Suprapubic skin (tissue), 4 donors: ENCODE measurements at regions not wholly inside any gene's neighbourhood (a gene's known extent, or its start where the extent isn't known, plus 50 kb on each side); places are given as distances from the start of the nearest gene placed in this dataset.

Source experiments
- DNase-seq, 2 donors: peaks; one replicate each; pipeline ENCODE4 v3.0.0-alpha.2; 2019; ENCODE audit warnings: low spot score in 2 of 2
- H3K27ac ChIP-seq: fragments of 200-600 bp; sonication (generic); one replicate; pipeline ENCODE4 v1.5.1; 2019
- H3K27me3 ChIP-seq: fragments of 200-600 bp; sonication (generic); one replicate; pipeline ENCODE4 v1.5.1; 2019
- H3K36me3 ChIP-seq: fragments of 200-600 bp; sonication (generic); one replicate; pipeline ENCODE4 v1.5.1; 2019
- H3K4me1 ChIP-seq: fragments of 200-600 bp; sonication (generic); one replicate; pipeline ENCODE4 v1.5.1; 2019
- H3K4me3 ChIP-seq: fragments of 200-600 bp; sonication (generic); one replicate; pipeline ENCODE4 v1.5.1; 2019; ENCODE audit warnings: mild to moderate bottlenecking
- H3K9me3 ChIP-seq: fragments of 200-600 bp; sonication (generic); one replicate; pipeline ENCODE4 v1.5.1; 2019
- CTCF ChIP-seq, 2 donors: fragments of 200-600 bp in 1 of 2; fragments of 450-650 bp in 1 of 2; sonication (generic) in 1 of 2; IDR thresholded peaks; one replicate each; pipeline ENCODE4 v1.5.1; 2016 to 2019; ENCODE audit warnings: antibody characterized with exemption in 2 of 2, mild to moderate bottlenecking in 1 of 2, moderate library complexity in 1 of 2
- EP300 ChIP-seq: sonication (generic); formaldehyde crosslinking; IDR thresholded peaks from one replicate; pipeline ENCODE4 v1.6.1; 2017; ENCODE audit warnings: antibody characterized with exemption
- POLR2A ChIP-seq, 2 donors: fragments of 450-650 bp; IDR thresholded peaks; one replicate each; pipeline ENCODE4 v1.6.1; 2017; ENCODE audit warnings: antibody characterized with exemption in 2 of 2, mild to moderate bottlenecking in 2 of 2, moderate library complexity in 2 of 2
- POLR2AphosphoS5 ChIP-seq, 3 donors: sonication (generic); formaldehyde crosslinking; IDR thresholded peaks; one replicate each; pipeline ENCODE4 v1.6.1; 2017; ENCODE audit warnings: antibody characterized with exemption in 3 of 3
- WGBS: methylation state at CpG from one replicate; pipeline ENCODE4 v1.1.5; 2018; 5-methylcytosine and 5-hydroxymethylcytosine counted together

- H3K4me3 ChIP-seq, result no peak overlapping the region
- H3K27ac ChIP-seq, result no peak overlapping the region
- TF ChIP-seq POLR2A (IDR thresholded peaks at IDR 0.05) (no peak), EP300 (no peak), POLR2AphosphoS5 (IDR thresholded peaks at IDR 0.05) (no peak), CTCF (IDR thresholded peaks at IDR 0.05) (no peak)
- DNase-seq, result no peak
- H3K27me3 ChIP-seq, result no peaks in the 10 kb centered on the region
- H3K9me3 ChIP-seq, result no peaks in the 10 kb centered on the region
- no peaks in the 10 kb centered on the region for H3K36me3 ChIP-seq
- peaks cover 4% of the 10 kb centered on the region for H3K4me1 ChIP-seq
- 21% methylated on average over 1 of the region's 1 CpG for WGBS
These were observed 246.9 kb downstream of the MTX2 start for GRCh38 chr2:176516051-176516602.

- 56% methylated on average over 4 of the region's 4 CpGs for WGBS
- Histone ChIP-seq H3K4me3 (no peak overlapping the region), H3K27me3 (no peaks in the 10 kb centered on the region), H3K27ac (no peak overlapping the region), H3K9me3 (no peaks in the 10 kb centered on the region), H3K36me3 (no peaks in the 10 kb centered on the region), H3K4me1 (peaks cover 5% of the 10 kb centered on the region)
- TF ChIP-seq EP300 (no peak), POLR2AphosphoS5 (IDR thresholded peaks at IDR 0.05) (no peak), CTCF (IDR thresholded peaks at IDR 0.05) (no peak)
- no peak for DNase-seq
These were observed 249.6 kb downstream of the MTX2 start for GRCh38 chr2:176518823-176519222.

- H3K27me3 ChIP-seq, result no peaks in the 10 kb centered on the region
- no peak overlapping the region for H3K27ac ChIP-seq
- H3K4me3 ChIP-seq, result no peak overlapping the region
- peaks cover 10% of the 10 kb centered on the region for H3K4me1 ChIP-seq
- H3K9me3 ChIP-seq, result no peaks in the 10 kb centered on the region
- DNase-seq, result no peak
- WGBS, result 54% methylated on average over 3 of the region's 3 CpGs
- no peaks in the 10 kb centered on the region for H3K36me3 ChIP-seq
- TF ChIP-seq POLR2A (IDR thresholded peaks at IDR 0.05), result no peak
- TF ChIP-seq CTCF (IDR thresholded peaks at IDR 0.05), result no peak
- TF ChIP-seq EP300, result no peak
- TF ChIP-seq POLR2AphosphoS5 (IDR thresholded peaks at IDR 0.05), result no peak
These were observed 252.8 kb downstream of the MTX2 start for GRCh38 chr2:176521878-176522670.

GRCh38 chr2:176525086-176525485, 255.8 kb downstream of the MTX2 start:
- no peak for DNase-seq

More at GRCh38 chr2:176525086-176525485, 255.8 kb downstream of the MTX2 start:
- WGBS, result 69% methylated on average over 2 of the region's 2 CpGs
- Histone ChIP-seq H3K27me3 (no peaks in the 10 kb centered on the region), H3K36me3 (no peaks in the 10 kb centered on the region), H3K4me3 (no peak overlapping the region), H3K4me1 (peaks cover 6% of the 10 kb centered on the region), H3K9me3 (no peaks in the 10 kb centered on the region), H3K27ac (no peak overlapping the region)
- TF ChIP-seq POLR2AphosphoS5 (IDR thresholded peaks at IDR 0.05), result no peak
- no peak for TF ChIP-seq POLR2A (IDR thresholded peaks at IDR 0.05)
- no peak for TF ChIP-seq EP300
- TF ChIP-seq CTCF (IDR thresholded peaks at IDR 0.05), result no peak
